ENCODE measurements at regions not wholly inside any gene's neighbourhood (a gene's known extent, or its start where the extent isn't known, plus 50 kb on each side); places are given as distances from the start of the nearest gene placed in this dataset.
"Not testable (repeated sequence)": the region's sequence is repeated elsewhere in the genome, so short reads cannot be mapped to it uniquely, and the experiment has no call there.

DNA sequence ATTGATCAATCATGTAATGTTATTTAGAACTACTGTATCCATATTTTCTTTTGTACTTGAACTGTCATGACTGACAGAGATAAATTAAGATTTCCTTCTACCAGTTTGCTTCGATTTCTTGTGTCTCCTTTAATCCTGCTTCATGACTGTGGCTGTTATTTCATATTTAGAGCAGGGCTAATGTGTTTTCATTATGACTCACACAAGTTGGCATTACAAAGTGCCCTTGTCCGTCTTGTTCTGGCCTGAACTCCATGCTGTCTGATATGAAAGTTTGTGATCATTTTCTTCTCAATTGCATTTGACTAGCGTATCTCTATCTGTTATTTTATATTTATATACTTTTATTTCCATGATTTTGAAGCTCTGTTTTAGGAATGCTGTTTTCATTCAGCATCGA is 344.1 kb upstream of the PRKCQ start:
- no peak for DNase-seq
- H3K9me3 ChIP-seq = no peaks in the 10 kb centered on the region
- no peaks in the 10 kb centered on the region for H3K27me3 ChIP-seq
- intact Hi-C loops (cut with DNase I; ENCODE audit: low total_unique reads) = no loop called here
- H3K36me3 ChIP-seq = no peaks in the 10 kb centered on the region
- H3K27ac ChIP-seq = no peak overlapping the region
- H3K4me1 ChIP-seq = no peaks in the 10 kb centered on the region
- H3K4me3 ChIP-seq = no peak overlapping the region
- TF ChIP-seq, protein P1, sequence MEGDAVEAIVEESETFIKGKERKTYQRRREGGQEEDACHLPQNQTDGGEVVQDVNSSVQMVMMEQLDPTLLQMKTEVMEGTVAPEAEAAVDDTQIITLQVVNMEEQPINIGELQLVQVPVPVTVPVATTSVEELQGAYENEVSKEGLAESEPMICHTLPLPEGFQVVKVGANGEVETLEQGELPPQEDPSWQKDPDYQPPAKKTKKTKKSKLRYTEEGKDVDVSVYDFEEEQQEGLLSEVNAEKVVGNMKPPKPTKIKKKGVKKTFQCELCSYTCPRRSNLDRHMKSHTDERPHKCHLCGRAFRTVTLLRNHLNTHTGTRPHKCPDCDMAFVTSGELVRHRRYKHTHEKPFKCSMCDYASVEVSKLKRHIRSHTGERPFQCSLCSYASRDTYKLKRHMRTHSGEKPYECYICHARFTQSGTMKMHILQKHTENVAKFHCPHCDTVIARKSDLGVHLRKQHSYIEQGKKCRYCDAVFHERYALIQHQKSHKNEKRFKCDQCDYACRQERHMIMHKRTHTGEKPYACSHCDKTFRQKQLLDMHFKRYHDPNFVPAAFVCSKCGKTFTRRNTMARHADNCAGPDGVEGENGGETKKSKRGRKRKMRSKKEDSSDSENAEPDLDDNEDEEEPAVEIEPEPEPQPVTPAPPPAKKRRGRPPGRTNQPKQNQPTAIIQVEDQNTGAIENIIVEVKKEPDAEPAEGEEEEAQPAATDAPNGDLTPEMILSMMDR (IDR thresholded peaks at IDR 0.05) = no peak
- TF ChIP-seq POLR2A (IDR thresholded peaks at IDR 0.05) = no peak

GRCh38 chr10:6921026-6921425 is 340.9 kb upstream of the PRKCQ start:
- H3K9me3 ChIP-seq; H3K27ac ChIP-seq; H3K36me3 ChIP-seq; intact Hi-C loops (cut with DNase I; ENCODE audit: low total_unique reads); DNase-seq; H3K4me3 ChIP-seq; H3K27me3 ChIP-seq; H3K4me1 ChIP-seq: not testable (repeated sequence)

GRCh38 chr10:6920072-6921019 is 340.3 kb upstream of the PRKCQ start:
- no peak overlapping the region for H3K4me3 ChIP-seq
- no peaks in the 10 kb centered on the region for H3K9me3 ChIP-seq
- no peaks in the 10 kb centered on the region for H3K36me3 ChIP-seq
- H3K27me3 ChIP-seq = no peaks in the 10 kb centered on the region
- no peak overlapping the region for H3K27ac ChIP-seq
- intact Hi-C loops (cut with DNase I; ENCODE audit: low total_unique reads) = no loop called here
- peak; percentile 56 to 67 for DNase-seq
- H3K4me1 ChIP-seq = no peaks in the 10 kb centered on the region
- TF ChIP-seq, protein P1 (IDR thresholded peaks at IDR 0.05) = peak; percentile 53 to 69 (median 63)
- TF ChIP-seq POLR2A (IDR thresholded peaks at IDR 0.05) = no peak

GRCh38 chr10:6919077-6919476 is 339.0 kb upstream of the PRKCQ start:
- Histone ChIP-seq H3K27ac (no peak overlapping the region), H3K4me3 (no peak overlapping the region), H3K9me3 (no peaks in the 10 kb centered on the region), H3K4me1 (no peaks in the 10 kb centered on the region), H3K36me3 (no peaks in the 10 kb centered on the region), H3K27me3 (no peaks in the 10 kb centered on the region)
- DNase-seq = no peak
- intact Hi-C loops (cut with DNase I; ENCODE audit: low total_unique reads) = loop anchor here (5.0 kb wide), 1 partner anchor 498 kb away; no protein-coding TSS in a partner anchor
- TF ChIP-seq POLR2A (IDR thresholded peaks at IDR 0.05) = no peak
- TF ChIP-seq, protein P1 (IDR thresholded peaks at IDR 0.05) = no peak

DNA sequence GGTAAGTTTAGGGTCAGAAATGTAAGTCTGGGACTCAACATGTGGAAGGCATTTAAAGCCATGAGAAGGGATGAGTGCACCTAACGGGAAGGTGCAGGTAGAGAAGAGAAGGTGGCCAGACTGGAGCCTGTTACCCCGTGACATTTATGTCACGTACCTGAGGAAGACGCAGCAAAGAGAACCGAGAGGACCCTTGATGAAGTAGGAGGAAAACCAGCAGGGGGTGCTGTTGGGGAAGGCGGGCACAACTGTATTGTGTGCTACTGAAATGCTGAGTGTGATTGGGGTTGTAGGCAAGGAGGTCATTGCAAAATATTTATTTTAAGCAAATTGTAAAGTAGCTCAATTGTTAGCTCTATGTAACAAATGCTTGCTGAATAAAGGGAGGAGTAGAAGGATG is 338.2 kb upstream of the PRKCQ start:
- no peak overlapping the region for H3K4me3 ChIP-seq
- H3K27ac ChIP-seq = no peak overlapping the region
- no peaks in the 10 kb centered on the region for H3K36me3 ChIP-seq
- TF ChIP-seq POLR2A (IDR thresholded peaks at IDR 0.05) = no peak
- TF ChIP-seq, protein P1 (IDR thresholded peaks at IDR 0.05) = peak in 2 of 4 experiments; percentile 17 to 21
- intact Hi-C loops (cut with DNase I; ENCODE audit: low total_unique reads) = loop anchor here (5.0 kb wide), 1 partner anchor 499 kb away; no protein-coding TSS in a partner anchor
- no peaks in the 10 kb centered on the region for H3K9me3 ChIP-seq
- peak in 1 of 2 donors; percentile 25 for DNase-seq
- no peaks in the 10 kb centered on the region for H3K27me3 ChIP-seq
- no peaks in the 10 kb centered on the region for H3K4me1 ChIP-seq
